ENCODE measurements at regions not wholly inside any gene's neighbourhood (a gene's known extent, or its start where the extent isn't known, plus 50 kb on each side); places are given as distances from the start of the nearest gene placed in this dataset.

DNA sequence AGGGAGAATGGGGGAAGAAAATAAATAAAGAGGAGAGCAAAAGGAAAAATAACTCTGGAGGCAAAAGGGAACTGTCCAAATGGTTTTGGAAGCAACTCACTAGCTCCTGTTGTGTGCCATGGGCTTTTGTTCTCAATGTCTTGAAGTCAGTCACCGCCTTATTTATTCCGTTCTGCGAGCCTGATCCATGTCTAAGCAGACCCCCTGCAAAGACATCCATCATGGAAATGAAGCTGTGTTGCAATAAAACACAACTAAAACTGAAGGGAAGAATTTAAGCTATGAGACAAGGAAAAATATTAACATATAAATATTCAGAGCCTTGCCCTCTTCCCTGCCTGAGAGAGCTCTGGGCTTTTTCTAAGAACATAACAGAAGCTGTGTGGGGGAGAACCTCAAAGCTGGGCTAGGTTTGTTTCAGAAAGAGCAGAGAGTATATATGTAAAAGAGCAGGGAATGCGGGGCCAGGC is 373.2 kb upstream of the CNR1 start:
- DNase-seq (ENCODE audit: low read depth), result no peak
- Histone ChIP-seq H3K27me3 (ENCODE audit: control insufficient read depth, insufficient read depth, low read length) (no peaks in the 10 kb centered on the region), H3K4me3 (ENCODE audit: low read depth, low read length) (no peak overlapping the region), H3K36me3 (ENCODE audit: control insufficient read depth, insufficient read depth, low read length) (no peaks in the 10 kb centered on the region)
- TF ChIP-seq, protein P1, sequence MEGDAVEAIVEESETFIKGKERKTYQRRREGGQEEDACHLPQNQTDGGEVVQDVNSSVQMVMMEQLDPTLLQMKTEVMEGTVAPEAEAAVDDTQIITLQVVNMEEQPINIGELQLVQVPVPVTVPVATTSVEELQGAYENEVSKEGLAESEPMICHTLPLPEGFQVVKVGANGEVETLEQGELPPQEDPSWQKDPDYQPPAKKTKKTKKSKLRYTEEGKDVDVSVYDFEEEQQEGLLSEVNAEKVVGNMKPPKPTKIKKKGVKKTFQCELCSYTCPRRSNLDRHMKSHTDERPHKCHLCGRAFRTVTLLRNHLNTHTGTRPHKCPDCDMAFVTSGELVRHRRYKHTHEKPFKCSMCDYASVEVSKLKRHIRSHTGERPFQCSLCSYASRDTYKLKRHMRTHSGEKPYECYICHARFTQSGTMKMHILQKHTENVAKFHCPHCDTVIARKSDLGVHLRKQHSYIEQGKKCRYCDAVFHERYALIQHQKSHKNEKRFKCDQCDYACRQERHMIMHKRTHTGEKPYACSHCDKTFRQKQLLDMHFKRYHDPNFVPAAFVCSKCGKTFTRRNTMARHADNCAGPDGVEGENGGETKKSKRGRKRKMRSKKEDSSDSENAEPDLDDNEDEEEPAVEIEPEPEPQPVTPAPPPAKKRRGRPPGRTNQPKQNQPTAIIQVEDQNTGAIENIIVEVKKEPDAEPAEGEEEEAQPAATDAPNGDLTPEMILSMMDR (IDR thresholded peaks at IDR 0.05; ENCODE audit: insufficient read depth, low read length, poor library complexity, severe bottlenecking), result no peak

GRCh38 chr6:88538840-88539239 is 372.7 kb upstream of the CNR1 start:
- DNase-seq (ENCODE audit: low read depth), result no peak
- TF ChIP-seq, protein P1 (IDR thresholded peaks at IDR 0.05; ENCODE audit: insufficient read depth, low read length, poor library complexity, severe bottlenecking), result no peak
- H3K27me3 ChIP-seq (ENCODE audit: control insufficient read depth, insufficient read depth, low read length), result no peaks in the 10 kb centered on the region
- H3K4me3 ChIP-seq (ENCODE audit: low read depth, low read length), result no peak overlapping the region
- H3K36me3 ChIP-seq (ENCODE audit: control insufficient read depth, insufficient read depth, low read length), result no peaks in the 10 kb centered on the region

GRCh38 chr6:88538130-88538706 is 372.1 kb upstream of the CNR1 start:
- no peak for DNase-seq (ENCODE audit: low read depth)
- no peaks in the 10 kb centered on the region for H3K36me3 ChIP-seq (ENCODE audit: control insufficient read depth, insufficient read depth, low read length)

GRCh38 chr6:88536071-88536625 is 370.0 kb upstream of the CNR1 start:
- Histone ChIP-seq H3K36me3 (ENCODE audit: control insufficient read depth, insufficient read depth, low read length) (no peaks in the 10 kb centered on the region), H3K4me3 (ENCODE audit: low read depth, low read length) (no peak overlapping the region), H3K27me3 (ENCODE audit: control insufficient read depth, insufficient read depth, low read length) (no peaks in the 10 kb centered on the region)
- TF ChIP-seq, protein P1 (IDR thresholded peaks at IDR 0.05; ENCODE audit: insufficient read depth, low read length, poor library complexity, severe bottlenecking), result no peak
- no peak for DNase-seq (ENCODE audit: low read depth)

More at GRCh38 chr6:88538130-88538706, 372.1 kb upstream of the CNR1 start:
- TF ChIP-seq, protein P1 (IDR thresholded peaks at IDR 0.05; ENCODE audit: insufficient read depth, low read length, poor library complexity, severe bottlenecking), result no peak
- Histone ChIP-seq H3K4me3 (ENCODE audit: low read depth, low read length) (no peak overlapping the region), H3K27me3 (ENCODE audit: control insufficient read depth, insufficient read depth, low read length) (no peaks in the 10 kb centered on the region)

- TF ChIP-seq, protein P1 (IDR thresholded peaks at IDR 0.05; ENCODE audit: insufficient read depth, low read length, poor library complexity, severe bottlenecking), result no peak
- no peak overlapping the region for H3K4me3 ChIP-seq (ENCODE audit: low read depth, low read length)
- no peaks in the 10 kb centered on the region for H3K36me3 ChIP-seq (ENCODE audit: control insufficient read depth, insufficient read depth, low read length)
- H3K27me3 ChIP-seq (ENCODE audit: control insufficient read depth, insufficient read depth, low read length), result no peaks in the 10 kb centered on the region
- no peak for DNase-seq (ENCODE audit: low read depth)
Measured at GRCh38 chr6:88535306-88535705, 369.2 kb upstream of the CNR1 start.

Measured in kidney epithelial cell (primary cell).